Neural cell (in vitro differentiated cells): ENCODE measurements at regions not wholly inside any gene's neighbourhood (a gene's known extent, or its start where the extent isn't known, plus 50 kb on each side); places are given as distances from the start of the nearest gene placed in this dataset.

ENCODE experiments used
- H2AFZ ChIP-seq: fragments of 200-600, 300-800 bp; sonication (generic), shearing (Covaris generic); 2 replicates; pipeline ENCODE4 v1.6.0; 2014; ENCODE audit warnings: low read depth, mild to moderate bottlenecking, antibody characterized with exemption, low read length, moderate library complexity
- H3F3A ChIP-seq: fragments of 200-600 bp; shearing (Covaris generic); 2 replicates; pipeline ENCODE4 v1.6.1; 2016; ENCODE audit warnings: mild to moderate bottlenecking, moderate library complexity, mixed read lengths, antibody characterized with exemption, low read length; ENCODE audit not compliant: insufficient read depth, poor library complexity, severe bottlenecking
- H3K27ac ChIP-seq: fragments of 200-600, 300-800 bp; sonication (generic), shearing (Covaris generic); 2 replicates; pipeline ENCODE4 v1.5.1; 2014; ENCODE audit warnings: mild to moderate bottlenecking, low read length, moderate library complexity
- H3K27me3 ChIP-seq: fragments of 300-800, 200-600 bp; sonication (generic), shearing (Covaris generic); 2 replicates; pipeline ENCODE4 v1.6.0; 2014; ENCODE audit warnings: mild to moderate bottlenecking, low read depth, low read length, moderate library complexity; ENCODE audit not compliant: insufficient read depth
- H3K36me3 ChIP-seq: fragments of 300-800, 200-600 bp; sonication (generic), shearing (Covaris generic); 2 replicates; pipeline ENCODE4 v1.5.1; 2014; ENCODE audit warnings: mild to moderate bottlenecking, antibody characterized with exemption, low read length, moderate library complexity; ENCODE audit not compliant: insufficient read depth
- H3K4me2 ChIP-seq: fragments of 300-800, 200-600 bp; sonication (generic), shearing (Covaris generic); 2 replicates; pipeline ENCODE4 v1.6.0; 2014; ENCODE audit warnings: mild to moderate bottlenecking, low read length
- H3K4me3 ChIP-seq: fragments of 300-800, 200-600 bp; sonication (generic), shearing (Covaris generic); 2 replicates; pipeline ENCODE4 v1.5.1; 2014; ENCODE audit warnings: mild to moderate bottlenecking, low read length, moderate library complexity
- H3K79me2 ChIP-seq: fragments of 200-600 bp; shearing (Covaris generic); replicated peaks from 2 replicates; pipeline ENCODE4 v1.6.0; 2014; ENCODE audit warnings: mild to moderate bottlenecking, low read length, moderate library complexity; ENCODE audit not compliant: insufficient read depth
- H3K9ac ChIP-seq: fragments of 300-800, 200-600 bp; sonication (generic), shearing (Covaris generic); 2 replicates; pipeline ENCODE4 v1.6.1; 2016; ENCODE audit warnings: mild to moderate bottlenecking, low read length, mixed read lengths
- H3K9me2 ChIP-seq: fragments of 200-600 bp; shearing (Covaris generic); 2 replicates; pipeline ENCODE4 v1.6.1; 2016; ENCODE audit warnings: mild to moderate bottlenecking, low read length, mixed read lengths; ENCODE audit not compliant: insufficient read depth
- H3K9me3 ChIP-seq: fragments of 200-600, 300-800 bp; sonication (generic), shearing (Covaris generic); 2 replicates; pipeline ENCODE4 v1.6.1; 2016; ENCODE audit warnings: mild to moderate bottlenecking, mixed run types, low read length, moderate library complexity, mixed read lengths
- H4K20me1 ChIP-seq: fragments of 200-600 bp; shearing (Covaris generic); 2 replicates; pipeline ENCODE4 v1.6.1; 2016; ENCODE audit warnings: mild to moderate bottlenecking, mixed run types; ENCODE audit not compliant: insufficient read depth
- EP300 ChIP-seq: fragments of 450-650 bp; conservative IDR thresholded peaks from 2 replicates; pipeline ENCODE4 v1.6.1; 2014; ENCODE audit warnings: antibody characterized with exemption, mild to moderate bottlenecking, moderate library complexity; ENCODE audit not compliant: poor library complexity, severe bottlenecking
- EZH2 ChIP-seq: fragments of 200-600, 300-800 bp; shearing (Covaris generic), sonication (generic); IDR thresholded peaks from 2 replicates; pipeline ENCODE4 v1.6.1; 2014; ENCODE audit warnings: antibody characterized with exemption, low read length, borderline replicate concordance, mild to moderate bottlenecking; ENCODE audit not compliant: insufficient read depth, poor library complexity, severe bottlenecking
- MXI1 ChIP-seq: fragments of 450-650 bp; conservative IDR thresholded peaks from 2 replicates; pipeline ENCODE4 v1.6.1; 2014; ENCODE audit warnings: antibody characterized with exemption, mild to moderate bottlenecking; ENCODE audit not compliant: poor library complexity, severe bottlenecking
- POLR2AphosphoS5 ChIP-seq: IDR thresholded peaks from 2 replicates; pipeline ENCODE4 v1.6.1; 2012
- RAD21 ChIP-seq: fragments of 450-650 bp; conservative IDR thresholded peaks from 2 replicates; pipeline ENCODE4 v1.6.1; 2014; ENCODE audit warnings: antibody characterized with exemption, mild to moderate bottlenecking, moderate library complexity
- SMC3 ChIP-seq: fragments of 450-650 bp; conservative IDR thresholded peaks from 2 replicates; pipeline ENCODE4 v1.6.1; 2014; ENCODE audit warnings: antibody characterized with exemption, mild to moderate bottlenecking, moderate library complexity; ENCODE audit not compliant: poor library complexity
- TAF1 ChIP-seq: IDR thresholded peaks from 2 replicates; pipeline ENCODE4 v1.6.1; 2012; ENCODE audit warnings: low read depth
- TF ChIP-seq, protein P1 (sequence below): fragments of 450-650 bp; IDR thresholded peaks from 2 replicates; pipeline ENCODE4 v1.5.1; 2014; ENCODE audit warnings: antibody characterized with exemption, mild to moderate bottlenecking, moderate library complexity; ENCODE audit not compliant: poor library complexity, severe bottlenecking
- TF ChIP-seq, protein P2 (sequence below): IDR thresholded peaks from 2 replicates; pipeline ENCODE4 v1.6.1; 2012; ENCODE audit warnings: borderline replicate concordance

- no peak for TF ChIP-seq POLR2AphosphoS5
- TF ChIP-seq RAD21: no peak
- no peak for TF ChIP-seq SMC3
- TF ChIP-seq, protein P1, sequence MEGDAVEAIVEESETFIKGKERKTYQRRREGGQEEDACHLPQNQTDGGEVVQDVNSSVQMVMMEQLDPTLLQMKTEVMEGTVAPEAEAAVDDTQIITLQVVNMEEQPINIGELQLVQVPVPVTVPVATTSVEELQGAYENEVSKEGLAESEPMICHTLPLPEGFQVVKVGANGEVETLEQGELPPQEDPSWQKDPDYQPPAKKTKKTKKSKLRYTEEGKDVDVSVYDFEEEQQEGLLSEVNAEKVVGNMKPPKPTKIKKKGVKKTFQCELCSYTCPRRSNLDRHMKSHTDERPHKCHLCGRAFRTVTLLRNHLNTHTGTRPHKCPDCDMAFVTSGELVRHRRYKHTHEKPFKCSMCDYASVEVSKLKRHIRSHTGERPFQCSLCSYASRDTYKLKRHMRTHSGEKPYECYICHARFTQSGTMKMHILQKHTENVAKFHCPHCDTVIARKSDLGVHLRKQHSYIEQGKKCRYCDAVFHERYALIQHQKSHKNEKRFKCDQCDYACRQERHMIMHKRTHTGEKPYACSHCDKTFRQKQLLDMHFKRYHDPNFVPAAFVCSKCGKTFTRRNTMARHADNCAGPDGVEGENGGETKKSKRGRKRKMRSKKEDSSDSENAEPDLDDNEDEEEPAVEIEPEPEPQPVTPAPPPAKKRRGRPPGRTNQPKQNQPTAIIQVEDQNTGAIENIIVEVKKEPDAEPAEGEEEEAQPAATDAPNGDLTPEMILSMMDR: no peak
- TF ChIP-seq, protein P2, sequence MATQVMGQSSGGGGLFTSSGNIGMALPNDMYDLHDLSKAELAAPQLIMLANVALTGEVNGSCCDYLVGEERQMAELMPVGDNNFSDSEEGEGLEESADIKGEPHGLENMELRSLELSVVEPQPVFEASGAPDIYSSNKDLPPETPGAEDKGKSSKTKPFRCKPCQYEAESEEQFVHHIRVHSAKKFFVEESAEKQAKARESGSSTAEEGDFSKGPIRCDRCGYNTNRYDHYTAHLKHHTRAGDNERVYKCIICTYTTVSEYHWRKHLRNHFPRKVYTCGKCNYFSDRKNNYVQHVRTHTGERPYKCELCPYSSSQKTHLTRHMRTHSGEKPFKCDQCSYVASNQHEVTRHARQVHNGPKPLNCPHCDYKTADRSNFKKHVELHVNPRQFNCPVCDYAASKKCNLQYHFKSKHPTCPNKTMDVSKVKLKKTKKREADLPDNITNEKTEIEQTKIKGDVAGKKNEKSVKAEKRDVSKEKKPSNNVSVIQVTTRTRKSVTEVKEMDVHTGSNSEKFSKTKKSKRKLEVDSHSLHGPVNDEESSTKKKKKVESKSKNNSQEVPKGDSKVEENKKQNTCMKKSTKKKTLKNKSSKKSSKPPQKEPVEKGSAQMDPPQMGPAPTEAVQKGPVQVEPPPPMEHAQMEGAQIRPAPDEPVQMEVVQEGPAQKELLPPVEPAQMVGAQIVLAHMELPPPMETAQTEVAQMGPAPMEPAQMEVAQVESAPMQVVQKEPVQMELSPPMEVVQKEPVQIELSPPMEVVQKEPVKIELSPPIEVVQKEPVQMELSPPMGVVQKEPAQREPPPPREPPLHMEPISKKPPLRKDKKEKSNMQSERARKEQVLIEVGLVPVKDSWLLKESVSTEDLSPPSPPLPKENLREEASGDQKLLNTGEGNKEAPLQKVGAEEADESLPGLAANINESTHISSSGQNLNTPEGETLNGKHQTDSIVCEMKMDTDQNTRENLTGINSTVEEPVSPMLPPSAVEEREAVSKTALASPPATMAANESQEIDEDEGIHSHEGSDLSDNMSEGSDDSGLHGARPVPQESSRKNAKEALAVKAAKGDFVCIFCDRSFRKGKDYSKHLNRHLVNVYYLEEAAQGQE: no peak
- TF ChIP-seq EP300: no peak
- TF ChIP-seq TAF1: no peak
- TF ChIP-seq EZH2: no peak
- no peak for TF ChIP-seq MXI1
- no peak overlapping the region for H3K4me3 ChIP-seq
Observed at GRCh38 chr2:160566717-160567116, 73.1 kb upstream of the RBMS1 start.

GRCh38 chr2:160568856-160569255 lies 75.2 kb upstream of the RBMS1 start:
- no peak for TF ChIP-seq EP300
- TF ChIP-seq MXI1: no peak
- no peak for TF ChIP-seq SMC3
- no peak for TF ChIP-seq TAF1
- TF ChIP-seq EZH2: no peak
- TF ChIP-seq POLR2AphosphoS5: no peak
- TF ChIP-seq, protein P1: no peak
- TF ChIP-seq, protein P2: no peak
- no peak for TF ChIP-seq RAD21
- no peaks in the 10 kb centered on the region for H3K9me2 ChIP-seq
- H3K79me2 ChIP-seq: no peaks in the 10 kb centered on the region
- H4K20me1 ChIP-seq: no peaks in the 10 kb centered on the region
- H3K4me2 ChIP-seq: no peak overlapping the region
- H3K9ac ChIP-seq: no peak overlapping the region
- H3K9me3 ChIP-seq: no peaks in the 10 kb centered on the region
- no peaks in the 10 kb centered on the region for H3F3A ChIP-seq
- H3K27me3 ChIP-seq: no peaks in the 10 kb centered on the region
- no peak overlapping the region for H2AFZ ChIP-seq
- H3K36me3 ChIP-seq: no peaks in the 10 kb centered on the region
- H3K4me3 ChIP-seq: no peak overlapping the region
- H3K27ac ChIP-seq: no peak overlapping the region

More at GRCh38 chr2:160566717-160567116, 73.1 kb upstream of the RBMS1 start:
- Histone ChIP-seq H3K36me3 (no peaks in the 10 kb centered on the region), H2AFZ (no peak overlapping the region), H4K20me1 (no peaks in the 10 kb centered on the region), H3K79me2 (no peaks in the 10 kb centered on the region), H3K9ac (no peak overlapping the region), H3K27ac (no peak overlapping the region), H3K9me2 (no peaks in the 10 kb centered on the region), H3K4me2 (no peak overlapping the region), H3K27me3 (no peaks in the 10 kb centered on the region), H3F3A (no peaks in the 10 kb centered on the region), H3K9me3 (no peaks in the 10 kb centered on the region)
